Stomach smooth muscle (tissue), 2 donors: ENCODE measurements at regions not wholly inside any gene's neighbourhood (a gene's known extent, or its start where the extent isn't known, plus 50 kb on each side); places are given as distances from the start of the nearest gene placed in this dataset.

ENCODE experiments used
- H3K27ac ChIP-seq: one replicate; pipeline ENCODE4 v1.7.0; 2013; ENCODE audit warnings: mild to moderate bottlenecking, low read length, inconsistent platforms
- H3K27me3 ChIP-seq, 2 donors: one replicate each; pipeline ENCODE4 v1.7.0; 2013; ENCODE audit warnings: low read length in 2 of 2; ENCODE audit not compliant: insufficient read depth in 2 of 2, control insufficient read depth in 1 of 2
- H3K36me3 ChIP-seq, 2 donors: one replicate each; pipeline ENCODE4 v1.7.0; 2013; ENCODE audit warnings: low read length in 2 of 2; ENCODE audit not compliant: control insufficient read depth in 2 of 2, insufficient read depth in 2 of 2
- H3K4me1 ChIP-seq: one replicate; pipeline ENCODE4 v1.7.0; 2013; ENCODE audit warnings: low read length; ENCODE audit not compliant: control insufficient read depth, insufficient read depth
- H3K4me3 ChIP-seq, 2 donors: one replicate each; pipeline ENCODE4 v1.7.0; 2013; ENCODE audit warnings: low read length in 2 of 2
- H3K9ac ChIP-seq, 2 donors: one replicate each; pipeline ENCODE4 v1.7.0; 2013; ENCODE audit warnings: low read length in 2 of 2, mild to moderate bottlenecking in 1 of 2
- H3K9me3 ChIP-seq, 2 donors: one replicate each; pipeline ENCODE4 v1.7.0; 2013; ENCODE audit warnings: low read length in 2 of 2; ENCODE audit not compliant: control insufficient read depth in 2 of 2
- donor health status: healthy.
- donor health status: Pancreatic carcinoma.

DNA sequence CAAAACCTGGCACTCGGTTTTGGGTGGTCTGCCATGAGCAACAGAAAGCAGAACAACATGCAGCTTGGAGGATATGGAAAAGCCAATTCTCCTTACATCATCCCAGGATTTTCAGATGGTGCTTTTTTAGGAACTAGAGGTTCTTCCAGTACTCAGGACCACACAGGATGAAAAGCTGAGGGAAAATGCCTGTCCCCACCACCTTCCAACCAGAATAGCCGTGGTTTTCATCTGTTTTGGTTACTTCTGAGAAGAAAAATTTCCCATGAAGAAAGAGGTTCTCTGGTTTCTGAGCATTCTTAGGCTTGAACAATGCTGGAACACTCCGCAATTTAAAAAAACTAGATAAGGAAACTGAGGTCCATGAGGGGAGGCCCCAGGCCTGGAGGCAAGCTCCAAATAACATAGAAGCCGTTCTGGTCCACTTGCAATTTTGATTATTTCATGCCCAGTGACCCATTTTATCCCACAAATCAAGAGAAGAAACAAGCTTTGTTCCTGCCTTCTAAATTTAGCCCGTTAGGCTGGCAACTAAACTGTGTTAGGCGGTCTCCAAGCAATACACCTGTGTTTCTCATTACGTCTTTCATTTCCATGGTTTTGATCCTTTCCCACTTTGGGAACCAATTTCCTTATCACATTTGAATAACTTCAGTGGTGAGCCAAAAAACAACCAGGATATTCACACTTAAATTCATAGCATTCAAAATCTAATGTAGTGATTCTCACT is 79.2 kb upstream of the SPIN1 start:
- Histone ChIP-seq H3K36me3 (no peaks in the 10 kb centered on the region), H3K9me3 (no peaks in the 10 kb centered on the region), H3K27me3 (no peaks in the 10 kb centered on the region), H3K4me1 (peaks cover 4% of the 10 kb centered on the region), H3K9ac (no peak overlapping the region), H3K4me3 (no peak overlapping the region), H3K27ac (no peak overlapping the region)

DNA sequence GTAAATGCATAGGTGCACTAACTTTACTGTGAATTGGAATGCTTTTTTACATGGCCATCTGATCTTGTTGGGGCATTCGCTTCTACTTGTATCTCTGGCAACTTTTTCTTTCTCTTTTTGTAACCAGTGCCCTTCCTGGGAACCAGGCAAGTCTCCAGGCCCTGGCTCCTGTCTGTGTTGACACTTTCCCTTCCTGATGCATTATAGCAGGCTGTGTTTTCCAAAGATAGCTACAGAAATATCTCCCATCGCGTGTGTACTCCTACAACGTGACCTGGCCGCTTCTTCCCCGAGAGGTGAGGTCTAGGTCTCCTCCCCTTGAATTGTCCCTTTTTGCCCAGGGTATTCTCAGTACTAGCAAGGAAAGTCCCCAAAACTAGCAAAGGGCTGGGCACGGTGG is 81.1 kb upstream of the SPIN1 start:
- Histone ChIP-seq H3K36me3 (no peaks in the 10 kb centered on the region), H3K27ac (no peak overlapping the region), H3K27me3 (no peaks in the 10 kb centered on the region), H3K4me3 (no peak overlapping the region), H3K4me1 (peaks cover 4% of the 10 kb centered on the region), H3K9me3 (no peaks in the 10 kb centered on the region), H3K9ac (no peak overlapping the region)

DNA sequence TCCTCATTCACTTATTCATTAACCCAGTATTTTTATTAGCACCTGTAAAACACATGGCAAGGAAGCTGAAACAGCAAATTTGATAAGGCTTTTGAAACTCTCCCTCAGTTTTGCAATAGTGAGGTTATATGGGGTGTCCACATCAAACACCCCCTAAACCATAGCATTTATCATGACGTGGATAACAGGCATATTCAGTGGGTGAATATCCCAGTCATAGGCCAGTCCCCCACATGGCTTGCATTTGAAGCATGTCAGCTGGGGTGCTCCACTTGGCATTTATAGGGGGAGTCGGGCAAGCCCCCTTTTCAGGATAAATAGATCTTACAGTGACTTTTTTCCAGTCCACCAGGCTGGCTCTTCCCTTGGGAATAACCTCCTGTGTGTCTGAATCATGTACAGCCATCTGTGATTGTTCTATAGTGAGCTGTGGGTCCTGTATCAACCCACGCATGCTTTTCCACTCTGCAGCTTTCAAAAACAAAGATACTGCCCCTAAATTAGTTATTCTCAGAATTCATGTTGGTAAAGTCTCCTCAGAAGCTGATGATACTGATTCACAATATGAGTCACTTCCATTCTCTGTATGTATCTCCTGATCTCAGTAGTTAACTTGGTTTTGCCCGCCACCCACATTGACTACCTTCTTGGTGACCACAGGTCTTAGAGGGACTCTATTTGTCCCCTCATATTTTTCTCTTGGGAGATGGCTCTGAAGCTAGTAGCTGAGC is 84.4 kb upstream of the SPIN1 start:
- no peak overlapping the region for H3K9ac ChIP-seq
- H3K4me3 ChIP-seq: no peak overlapping the region

DNA sequence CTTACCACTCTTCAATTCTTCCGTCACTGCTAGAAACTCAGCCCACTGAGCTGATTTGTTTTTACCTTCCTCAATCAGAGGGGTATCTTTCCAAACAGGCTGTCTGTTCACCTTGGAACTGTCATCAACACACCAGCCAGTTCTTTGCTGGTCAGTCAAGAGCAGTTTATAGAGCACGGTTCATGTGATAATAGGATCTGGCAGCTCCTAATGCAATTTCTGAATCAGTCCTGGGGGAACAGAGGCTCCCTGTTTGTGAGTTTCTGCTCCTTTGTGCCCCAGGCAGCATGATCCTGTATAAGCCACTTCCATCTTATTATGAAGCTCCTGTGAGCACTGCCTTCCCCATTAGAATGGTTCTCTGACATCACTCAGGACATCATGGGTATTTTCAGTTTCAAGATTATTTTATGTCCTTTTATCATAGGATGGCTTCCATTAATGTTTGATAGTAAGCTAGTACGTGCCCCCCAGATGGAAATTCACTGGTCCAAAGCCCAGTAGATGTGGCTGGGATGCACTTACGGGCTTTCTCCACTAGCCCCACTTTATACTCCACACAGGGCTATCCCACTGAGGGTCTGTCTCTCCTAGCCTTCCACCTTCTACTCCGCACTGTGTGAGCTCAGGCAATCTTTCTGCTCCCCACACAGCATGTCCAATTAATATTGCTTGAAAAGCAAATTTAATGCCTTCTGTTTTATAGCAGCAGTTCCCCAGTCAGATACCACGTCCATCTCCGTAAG is 85.5 kb upstream of the SPIN1 start:
- Histone ChIP-seq H3K27me3 (no peaks in the 10 kb centered on the region), H3K4me1 (no peaks in the 10 kb centered on the region), H3K9me3 (no peaks in the 10 kb centered on the region), H3K4me3 (no peak overlapping the region), H3K36me3 (no peaks in the 10 kb centered on the region), H3K27ac (no peak overlapping the region), H3K9ac (no peak overlapping the region)

More for the DNA sequence above, 84.4 kb upstream of the SPIN1 start:
- H3K27ac ChIP-seq: no peak overlapping the region
- H3K27me3 ChIP-seq: no peaks in the 10 kb centered on the region
- H3K36me3 ChIP-seq: no peaks in the 10 kb centered on the region
- no peaks in the 10 kb centered on the region for H3K9me3 ChIP-seq
- peaks cover 3% of the 10 kb centered on the region for H3K4me1 ChIP-seq

DNA sequence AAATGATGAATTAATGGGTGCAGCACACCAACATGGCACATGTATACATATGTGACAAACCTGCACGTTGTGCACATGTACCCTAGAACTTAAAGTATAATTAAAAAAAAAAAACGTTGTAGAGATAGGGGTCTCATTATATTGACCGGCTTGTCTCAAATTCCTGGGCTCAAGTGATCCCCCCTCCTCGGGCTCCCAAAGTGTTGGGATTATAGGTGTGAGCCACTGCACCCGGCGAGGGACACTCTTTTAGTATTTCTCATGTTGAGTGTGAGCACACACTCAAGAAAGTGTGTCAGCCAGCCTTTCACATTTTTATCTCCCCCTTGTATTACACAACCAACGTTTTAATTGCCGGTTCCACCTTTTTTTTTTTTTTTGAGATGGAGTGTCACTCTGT is 87.7 kb upstream of the SPIN1 start:
- H3K9me3 ChIP-seq: no peaks in the 10 kb centered on the region
- H3K4me3 ChIP-seq: no peak overlapping the region
- no peak overlapping the region for H3K27ac ChIP-seq
- H3K27me3 ChIP-seq: no peaks in the 10 kb centered on the region
- no peaks in the 10 kb centered on the region for H3K36me3 ChIP-seq
- H3K4me1 ChIP-seq: no peaks in the 10 kb centered on the region
- no peak overlapping the region for H3K9ac ChIP-seq

DNA sequence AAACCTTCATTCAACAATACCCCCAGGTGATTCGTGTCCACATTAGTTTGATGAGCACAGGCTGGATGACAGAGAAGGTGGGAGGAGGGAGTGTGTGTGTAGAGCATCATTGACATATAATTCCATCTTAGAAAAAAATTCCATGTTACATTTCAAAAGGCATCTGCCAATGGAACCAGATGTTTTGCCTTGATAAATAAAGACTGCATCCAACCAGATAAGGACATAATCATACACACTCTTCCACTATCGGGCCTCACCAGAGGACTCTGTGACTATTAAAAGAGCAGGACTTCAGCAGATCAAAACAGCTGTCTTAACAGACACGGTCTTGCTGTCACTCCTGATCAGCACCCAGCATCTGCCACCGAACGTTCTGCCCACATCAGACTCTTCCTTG is 96.4 kb upstream of the SPIN1 start:
- Histone ChIP-seq H3K9me3 (no peaks in the 10 kb centered on the region), H3K9ac (no peak overlapping the region), H3K4me3 (no peak overlapping the region), H3K4me1 (peaks cover 2% of the 10 kb centered on the region), H3K36me3 (no peaks in the 10 kb centered on the region), H3K27ac (no peak overlapping the region), H3K27me3 (no peaks in the 10 kb centered on the region)

DNA sequence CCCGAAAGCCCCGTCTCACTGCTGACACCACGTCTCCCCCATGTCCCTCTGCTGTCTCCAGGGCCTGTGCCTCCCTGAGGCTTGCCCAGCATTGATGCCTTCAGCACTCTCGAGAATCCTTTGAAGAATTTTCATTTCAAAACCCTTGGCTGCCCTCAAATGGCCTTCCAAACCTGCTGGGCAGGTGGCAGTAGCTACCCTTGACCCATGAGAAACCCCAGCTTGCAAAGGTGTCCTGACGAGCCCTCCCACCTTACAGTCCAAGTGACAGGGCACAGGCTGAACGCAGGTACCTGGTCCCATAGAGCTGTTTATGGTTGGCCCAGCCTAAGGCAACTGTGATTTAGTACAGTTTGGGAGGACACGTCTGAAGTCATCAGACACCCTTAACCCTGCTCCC is 97.2 kb upstream of the SPIN1 start:
- H3K9me3 ChIP-seq: no peaks in the 10 kb centered on the region
- H3K27me3 ChIP-seq: no peaks in the 10 kb centered on the region
- peaks cover 2% of the 10 kb centered on the region for H3K4me1 ChIP-seq
- no peaks in the 10 kb centered on the region for H3K36me3 ChIP-seq
- H3K4me3 ChIP-seq: no peak overlapping the region
- no peak overlapping the region for H3K27ac ChIP-seq
- no peak overlapping the region for H3K9ac ChIP-seq

DNA sequence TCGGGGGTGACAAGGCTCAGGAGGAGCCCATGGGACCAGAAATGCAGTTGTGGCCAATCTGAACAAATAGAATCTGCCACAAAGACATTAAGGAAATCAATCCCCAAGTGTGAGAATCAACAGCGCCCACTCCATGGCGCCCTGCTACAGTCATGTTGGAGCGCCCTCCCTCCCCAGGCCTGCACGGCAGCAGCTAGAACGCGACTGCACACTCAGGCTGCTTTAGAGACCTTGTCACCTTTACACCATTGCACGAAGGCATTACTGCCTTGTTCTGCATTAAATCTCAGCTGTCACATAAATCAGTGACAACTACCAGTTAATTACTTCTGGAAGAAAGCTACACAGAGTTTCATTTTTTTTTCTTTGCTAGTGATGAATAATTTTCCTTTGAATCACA is 98.7 kb upstream of the SPIN1 start:
- no peak overlapping the region for H3K27ac ChIP-seq
- no peaks in the 10 kb centered on the region for H3K27me3 ChIP-seq
- H3K36me3 ChIP-seq: no peaks in the 10 kb centered on the region
- H3K9ac ChIP-seq: no peak overlapping the region
- H3K9me3 ChIP-seq: no peaks in the 10 kb centered on the region
- H3K4me1 ChIP-seq: peaks cover 2% of the 10 kb centered on the region
- H3K4me3 ChIP-seq: no peak overlapping the region

DNA sequence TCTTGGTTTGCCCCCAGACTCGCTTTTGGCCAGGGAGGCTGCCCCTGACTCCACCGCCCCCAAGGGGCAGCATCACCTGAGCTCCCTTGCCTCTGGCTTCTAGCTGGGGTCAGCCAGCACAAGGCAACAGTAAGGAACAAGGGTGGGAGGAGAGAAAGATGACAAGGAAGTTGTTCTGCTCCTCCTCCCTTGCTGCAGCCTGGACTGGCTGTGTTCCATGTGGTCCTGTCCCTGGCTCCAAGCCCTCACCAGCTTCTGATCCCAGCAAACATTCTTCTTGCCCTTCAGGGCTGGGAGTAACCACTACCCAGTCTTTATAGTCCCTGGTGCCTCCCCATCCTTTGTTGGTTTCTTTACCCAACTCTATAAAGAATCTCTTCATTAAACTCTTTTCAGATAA is 100.3 kb upstream of the SPIN1 start:
- Histone ChIP-seq H3K4me1 (peaks cover 2% of the 10 kb centered on the region), H3K27me3 (no peaks in the 10 kb centered on the region), H3K9ac (no peak overlapping the region), H3K27ac (no peak overlapping the region), H3K36me3 (no peaks in the 10 kb centered on the region), H3K9me3 (peaks cover 0 to 3% of the 10 kb centered on the region in 2 donors), H3K4me3 (no peak overlapping the region)

DNA sequence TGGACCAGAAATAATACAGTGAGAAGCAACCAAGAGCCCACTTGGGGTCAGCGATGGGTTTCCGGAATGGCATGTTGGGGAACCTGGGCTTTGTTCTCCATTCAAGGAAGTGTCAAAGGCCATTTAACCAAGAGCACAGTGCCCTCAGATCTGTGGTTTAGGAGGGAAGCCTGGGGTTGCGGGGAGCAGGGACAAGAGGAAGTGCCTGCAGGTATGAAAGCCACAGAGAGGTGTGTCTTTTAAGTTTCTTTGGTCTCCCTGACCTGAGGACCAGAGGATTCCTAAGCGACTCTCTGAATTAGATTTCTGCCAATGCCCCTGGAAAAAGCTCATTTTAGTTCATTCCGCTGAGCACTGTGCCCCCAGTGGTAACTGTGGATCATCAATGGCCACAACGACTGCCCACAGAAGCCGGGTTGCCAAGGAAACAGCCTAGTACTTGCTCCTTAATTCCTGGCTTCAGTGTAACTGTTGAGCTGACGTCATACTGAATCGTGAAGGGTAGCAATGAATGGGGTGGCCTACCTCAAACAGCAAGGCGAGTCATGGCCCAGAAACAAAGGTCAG is 107.3 kb upstream of the SPIN1 start:
- H3K36me3 ChIP-seq: no peaks in the 10 kb centered on the region
- H3K4me3 ChIP-seq: no peak overlapping the region
- H3K4me1 ChIP-seq: no peaks in the 10 kb centered on the region
- H3K27me3 ChIP-seq: no peaks in the 10 kb centered on the region
- H3K27ac ChIP-seq: no peak overlapping the region
- H3K9me3 ChIP-seq: peaks cover 0 to 3% of the 10 kb centered on the region in 2 donors
- H3K9ac ChIP-seq: no peak overlapping the region
